ENCODE measurements at regions not wholly inside any gene's neighbourhood (a gene's known extent, or its start where the extent isn't known, plus 50 kb on each side); places are given as distances from the start of the nearest gene placed in this dataset.

DNA sequence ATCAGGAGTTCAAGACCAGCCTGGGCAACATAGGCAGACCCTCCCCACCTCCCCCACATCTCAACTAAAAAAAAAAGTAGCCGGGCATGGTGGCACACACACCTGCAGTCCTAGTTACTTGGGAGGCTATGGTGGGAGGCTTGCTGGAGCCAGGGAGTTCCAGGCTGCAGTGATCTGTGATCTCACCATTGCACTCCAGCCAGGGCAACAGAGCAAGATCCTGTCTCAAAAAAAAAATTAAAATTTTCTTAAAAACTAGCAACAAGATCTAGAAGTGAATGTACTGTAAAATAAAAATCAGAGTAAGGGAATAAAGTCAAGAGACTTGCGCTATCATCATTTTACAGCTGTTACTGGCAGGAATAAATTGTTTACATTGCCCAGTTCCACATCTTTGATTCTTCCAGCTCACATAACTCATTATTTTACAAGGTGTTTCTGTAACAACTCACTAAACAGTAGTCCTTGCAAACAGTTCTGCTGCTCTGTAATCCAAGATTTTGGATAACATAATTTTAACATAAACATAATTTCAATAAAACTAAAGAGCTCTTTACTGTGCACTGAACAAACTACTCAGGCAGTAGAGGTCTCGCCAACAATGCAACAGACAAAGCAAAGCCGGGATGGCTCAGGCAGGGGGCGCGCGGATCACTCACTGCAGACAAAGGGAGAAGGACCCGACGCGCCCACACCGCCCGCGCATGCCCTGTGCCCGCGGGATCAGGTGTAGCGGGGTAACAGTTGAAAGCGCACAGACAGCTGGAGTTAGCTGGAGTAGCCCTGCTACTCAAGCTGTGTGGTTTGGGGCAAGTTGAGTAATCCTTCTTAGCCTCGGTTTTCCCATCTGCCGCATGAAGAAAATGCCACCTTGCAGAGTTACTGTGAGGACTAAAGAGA is 73.3 kb upstream of the NFE2L3 start:
- no peak for DNase-seq (ENCODE audit: low read depth, low spot score)
- no peak overlapping the region for H3K4me3 ChIP-seq (ENCODE audit: low read depth, low read length)
- TF ChIP-seq, protein P1, sequence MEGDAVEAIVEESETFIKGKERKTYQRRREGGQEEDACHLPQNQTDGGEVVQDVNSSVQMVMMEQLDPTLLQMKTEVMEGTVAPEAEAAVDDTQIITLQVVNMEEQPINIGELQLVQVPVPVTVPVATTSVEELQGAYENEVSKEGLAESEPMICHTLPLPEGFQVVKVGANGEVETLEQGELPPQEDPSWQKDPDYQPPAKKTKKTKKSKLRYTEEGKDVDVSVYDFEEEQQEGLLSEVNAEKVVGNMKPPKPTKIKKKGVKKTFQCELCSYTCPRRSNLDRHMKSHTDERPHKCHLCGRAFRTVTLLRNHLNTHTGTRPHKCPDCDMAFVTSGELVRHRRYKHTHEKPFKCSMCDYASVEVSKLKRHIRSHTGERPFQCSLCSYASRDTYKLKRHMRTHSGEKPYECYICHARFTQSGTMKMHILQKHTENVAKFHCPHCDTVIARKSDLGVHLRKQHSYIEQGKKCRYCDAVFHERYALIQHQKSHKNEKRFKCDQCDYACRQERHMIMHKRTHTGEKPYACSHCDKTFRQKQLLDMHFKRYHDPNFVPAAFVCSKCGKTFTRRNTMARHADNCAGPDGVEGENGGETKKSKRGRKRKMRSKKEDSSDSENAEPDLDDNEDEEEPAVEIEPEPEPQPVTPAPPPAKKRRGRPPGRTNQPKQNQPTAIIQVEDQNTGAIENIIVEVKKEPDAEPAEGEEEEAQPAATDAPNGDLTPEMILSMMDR (IDR thresholded peaks at IDR 0.05; ENCODE audit: insufficient read depth, low read length, missing control alignments): peak; percentile 35
- ChIA-PET POLR2A (no interaction called here), CTCF (interaction anchor here (0.6 to 3.0 kb wide), 7 partner anchors 11 to 291 kb away, joined by 3 to 26 read pairs (median 4); no protein-coding TSS in a partner anchor)

DNA sequence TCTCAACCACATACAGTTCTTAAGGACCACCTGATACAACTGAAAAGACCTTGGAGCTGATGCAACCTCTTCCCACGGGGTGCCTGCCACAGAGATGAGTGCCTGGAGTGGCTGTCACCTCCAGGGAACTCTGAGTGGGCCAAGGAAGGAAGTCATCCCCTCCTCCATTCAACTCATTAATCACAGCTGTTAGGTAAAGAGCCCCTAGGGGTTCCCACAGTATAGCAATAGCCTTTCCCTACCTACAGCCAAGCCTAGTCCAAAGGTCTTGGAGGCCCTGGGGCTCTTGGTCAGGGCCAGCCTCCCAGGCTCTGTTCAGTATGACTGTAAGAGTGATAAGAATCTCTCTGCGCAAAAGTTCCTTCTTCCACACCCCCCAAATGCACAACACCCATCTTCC is 70.4 kb upstream of the NFE2L3 start:
- DNase-seq (ENCODE audit: low read depth, low spot score): no peak
- POLR2A ChIA-PET: interaction anchor here (0.8 kb wide), 1 partner anchor 110 kb away, joined by 3 read pairs; no protein-coding TSS in a partner anchor

DNA sequence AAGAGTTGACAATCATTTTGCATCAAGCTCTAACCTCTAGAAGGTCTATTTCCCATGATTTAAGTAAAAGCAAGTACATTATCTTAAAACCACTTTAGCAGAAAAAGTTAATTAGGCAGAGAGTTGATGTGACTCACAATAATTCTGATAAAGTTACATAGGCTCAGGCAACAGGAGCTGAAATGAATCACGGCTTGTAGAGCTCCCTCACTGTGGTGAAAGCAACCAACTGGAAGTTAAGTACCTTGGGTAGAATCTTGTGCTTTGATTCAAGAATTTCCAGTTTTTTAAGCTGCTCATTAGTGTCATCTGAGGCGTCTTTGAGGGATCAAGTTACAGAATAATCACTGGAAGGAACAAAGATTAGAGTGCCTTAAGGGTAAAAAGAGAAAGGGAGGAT is 68.9 kb upstream of the NFE2L3 start:
- POLR2A ChIA-PET: no interaction called here
- CTCF ChIA-PET: interaction anchor here (1.1 to 2.5 kb wide), 7 partner anchors 8 to 585 kb away, joined by 3 to 18 read pairs (median 4); no protein-coding TSS in a partner anchor

More for the DNA sequence above, 70.4 kb upstream of the NFE2L3 start:
- TF ChIP-seq, protein P1 (IDR thresholded peaks at IDR 0.05; ENCODE audit: insufficient read depth, low read length, missing control alignments): no peak
- CTCF ChIA-PET: interaction anchor here (0.9 to 1.3 kb wide), 2 partner anchors 9 to 284 kb away, joined by 3 to 5 read pairs; no protein-coding TSS in a partner anchor
- H3K4me3 ChIP-seq (ENCODE audit: low read depth, low read length): no peak overlapping the region

DNA sequence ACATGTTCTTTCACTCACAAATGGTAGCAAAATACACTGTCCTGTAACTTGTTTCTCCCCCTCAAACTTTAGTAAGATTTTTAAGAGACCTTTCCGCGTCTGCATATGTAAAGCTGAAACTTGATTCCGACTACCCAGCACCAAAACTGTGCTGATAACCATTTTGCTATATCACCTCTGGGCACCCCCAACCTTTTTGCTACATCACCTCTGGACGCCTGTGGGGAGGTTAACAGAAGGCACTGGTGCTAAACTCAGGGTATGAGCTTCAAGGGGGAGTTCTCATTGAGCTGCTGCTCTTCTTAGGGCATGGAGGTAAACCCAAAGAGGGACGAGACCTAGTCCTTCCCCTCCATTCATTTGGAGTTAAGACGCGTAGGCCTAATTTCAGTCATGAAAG is 67.6 kb upstream of the NFE2L3 start:
- POLR2A ChIA-PET: no interaction called here
- CTCF ChIA-PET: interaction anchor here (0.8 to 2.5 kb wide), 4 partner anchors 192 to 281 kb away, joined by 3 to 18 read pairs (median 4); no protein-coding TSS in a partner anchor

More for the DNA sequence above, 68.9 kb upstream of the NFE2L3 start:
- TF ChIP-seq, protein P1 (IDR thresholded peaks at IDR 0.05; ENCODE audit: insufficient read depth, low read length, missing control alignments): no peak
- DNase-seq (ENCODE audit: low read depth, low spot score): no peak
- H3K4me3 ChIP-seq (ENCODE audit: low read depth, low read length): no peak overlapping the region

DNA sequence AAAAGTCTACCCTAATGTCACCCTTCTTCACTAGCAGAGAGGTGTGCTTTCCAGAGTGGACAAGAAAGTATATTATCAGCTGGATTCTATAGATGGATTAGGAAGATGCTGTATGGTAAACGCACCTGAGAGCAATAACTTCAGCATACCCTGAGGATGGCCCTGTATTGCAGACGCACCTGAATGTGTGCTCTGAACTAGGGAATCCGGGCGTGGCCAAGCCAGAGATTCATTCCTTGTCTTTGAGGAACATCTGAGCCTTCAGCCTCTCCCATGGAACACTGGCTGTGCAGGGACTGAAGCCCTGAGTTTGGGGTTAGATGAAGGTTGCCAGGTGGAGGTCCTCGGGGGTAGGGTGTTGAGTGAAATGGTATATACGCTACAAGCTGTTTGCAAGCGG is 66.2 kb upstream of the NFE2L3 start:
- TF ChIP-seq, protein P1 (IDR thresholded peaks at IDR 0.05; ENCODE audit: insufficient read depth, low read length, missing control alignments): no peak
- ChIA-PET CTCF (interaction anchor here (1.1 to 8.1 kb wide), 3 partner anchors 110 to 284 kb away, joined by 3 to 174 read pairs (median 151); partner anchors contain the start of gene HNRNPA2B1), POLR2A (no interaction called here)
- no peak overlapping the region for H3K4me3 ChIP-seq (ENCODE audit: low read depth, low read length)
- DNase-seq (ENCODE audit: low read depth, low spot score): no peak

More for the DNA sequence above, 67.6 kb upstream of the NFE2L3 start:
- no peak overlapping the region for H3K4me3 ChIP-seq (ENCODE audit: low read depth, low read length)
- DNase-seq (ENCODE audit: low read depth, low spot score): no peak
- TF ChIP-seq, protein P1 (IDR thresholded peaks at IDR 0.05; ENCODE audit: insufficient read depth, low read length, missing control alignments): no peak

Data from AG04449 (cell line).